ENCODE measurements at regions not wholly inside any gene's neighbourhood (a gene's known extent, or its start where the extent isn't known, plus 50 kb on each side); places are given as distances from the start of the nearest gene placed in this dataset.

- TF ChIP-seq CTCF (IDR thresholded peaks at IDR 0.05) (no peak), MAX (CRISPR knock-in tag; IDR thresholded peaks at IDR 0.05) (no peak)
Observed at GRCh38 chr1:87853576-87854351, 525.1 kb downstream of the LMO4 start.
